Gastrocnemius medialis (tissue), 4 donors: ENCODE measurements at regions not wholly inside any gene's neighbourhood (a gene's known extent, or its start where the extent isn't known, plus 50 kb on each side); places are given as distances from the start of the nearest gene placed in this dataset.

Source experiments
- ATAC-seq, 2 donors: fragments of 150-250 bp; one replicate each; pipeline ENCODE4 v1.9.1; 2016
- DNase-seq, 2 donors: peaks; one replicate each; pipeline ENCODE4 v3.0.0-alpha.2; 2019
- H3K27ac ChIP-seq, 4 donors: fragments of 200-600 bp; sonication (generic); 1 replicate in 1 of 4; 2 replicates in 3 of 4; pipeline ENCODE4 v1.5.1; 2016 to 2018; ENCODE audit warnings: mild to moderate bottlenecking in 2 of 4, moderate library complexity in 1 of 4
- H3K27me3 ChIP-seq, 3 donors: fragments of 200-600 bp; sonication (generic) in 2 of 3; 1 replicate in 1 of 3; 2 replicates in 2 of 3; pipeline versions ENCODE4 v1.5.1 to v1.6.0; 2016 to 2019; ENCODE audit warnings: mild to moderate bottlenecking in 1 of 3, moderate library complexity in 1 of 3
- H3K36me3 ChIP-seq, 2 donors: fragments of 200-600 bp; sonication (generic) in 1 of 2; one replicate each; pipeline ENCODE4 v1.5.1; 2017 to 2018
- H3K4me1 ChIP-seq, 2 donors: fragments of 200-600 bp; sonication (generic) in 1 of 2; one replicate each; pipeline ENCODE4 v1.5.1; 2016 to 2017; ENCODE audit warnings: mild to moderate bottlenecking in 2 of 2
- H3K4me3 ChIP-seq, 4 donors: fragments of 200-600 bp; sonication (generic) in 3 of 4; 1 replicate in 1 of 4; 2 replicates in 3 of 4; pipeline ENCODE4 v1.5.1; 2016 to 2019; ENCODE audit warnings: mild to moderate bottlenecking in 2 of 4
- H3K9me3 ChIP-seq, 3 donors: fragments of 200-600 bp; sonication (generic) in 2 of 3; 1 replicate in 1 of 3; 2 replicates in 2 of 3; pipeline ENCODE4 v1.5.1; 2016 to 2019
- POLR2A ChIP-seq, 2 donors: fragments of 450-650 bp; IDR thresholded peaks; one replicate each; pipeline ENCODE4 v1.6.1; 2017; ENCODE audit warnings: antibody characterized with exemption in 2 of 2, mild to moderate bottlenecking in 2 of 2, moderate library complexity in 2 of 2
- in situ Hi-C, 4 donors: fragments of 200-750 bp; cut with MboI; loops; one replicate each; pipeline versions ENCODE4 v1.15.0 to v1.8.0; 2017; ENCODE audit warnings: low sequenced_read_pairs in 4 of 4
- intact Hi-C: fragments of 100-400 bp; cut with DNase I; formaldehyde crosslinking; loops from one replicate; pipeline ENCODE4 v1.15.1; 2023; ENCODE audit warnings: low total_unique reads
- TF ChIP-seq, protein P1 (sequence below), 5 experiments: fragments of 450-650 bp in 3 of 5; fragments of 200-600 bp in 2 of 5; sonication (generic) in 2 of 5; IDR thresholded peaks in 4 of 5; conservative IDR thresholded peaks in 1 of 5; 1 replicate in 4 of 5; 2 replicates in 1 of 5; pipeline ENCODE4 v1.5.1; 2016 to 2019; ENCODE audit warnings: antibody characterized with exemption in 5 of 5, mild to moderate bottlenecking in 3 of 5, moderate library complexity in 3 of 5

DNA sequence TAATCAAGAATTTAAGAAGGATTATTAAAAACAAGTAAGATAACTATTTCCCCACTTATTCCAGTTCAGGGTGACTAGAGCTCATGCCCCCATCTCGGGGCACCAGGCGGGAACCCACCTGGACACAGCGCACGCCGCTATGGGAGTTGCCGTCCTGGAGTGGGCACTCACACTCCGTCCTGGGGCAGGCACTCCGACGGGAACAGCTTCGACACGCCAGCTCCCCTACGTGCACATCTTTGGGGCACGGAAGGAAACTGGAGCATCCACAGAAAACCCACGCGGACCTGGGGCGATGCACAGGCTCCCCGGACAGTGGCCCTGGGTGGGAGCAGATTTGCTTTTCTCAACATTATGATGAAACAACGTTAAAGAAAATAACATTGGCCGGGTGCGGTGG is 52.0 kb upstream of the GATA5 start:
- in situ Hi-C loops = no loop called here

DNA sequence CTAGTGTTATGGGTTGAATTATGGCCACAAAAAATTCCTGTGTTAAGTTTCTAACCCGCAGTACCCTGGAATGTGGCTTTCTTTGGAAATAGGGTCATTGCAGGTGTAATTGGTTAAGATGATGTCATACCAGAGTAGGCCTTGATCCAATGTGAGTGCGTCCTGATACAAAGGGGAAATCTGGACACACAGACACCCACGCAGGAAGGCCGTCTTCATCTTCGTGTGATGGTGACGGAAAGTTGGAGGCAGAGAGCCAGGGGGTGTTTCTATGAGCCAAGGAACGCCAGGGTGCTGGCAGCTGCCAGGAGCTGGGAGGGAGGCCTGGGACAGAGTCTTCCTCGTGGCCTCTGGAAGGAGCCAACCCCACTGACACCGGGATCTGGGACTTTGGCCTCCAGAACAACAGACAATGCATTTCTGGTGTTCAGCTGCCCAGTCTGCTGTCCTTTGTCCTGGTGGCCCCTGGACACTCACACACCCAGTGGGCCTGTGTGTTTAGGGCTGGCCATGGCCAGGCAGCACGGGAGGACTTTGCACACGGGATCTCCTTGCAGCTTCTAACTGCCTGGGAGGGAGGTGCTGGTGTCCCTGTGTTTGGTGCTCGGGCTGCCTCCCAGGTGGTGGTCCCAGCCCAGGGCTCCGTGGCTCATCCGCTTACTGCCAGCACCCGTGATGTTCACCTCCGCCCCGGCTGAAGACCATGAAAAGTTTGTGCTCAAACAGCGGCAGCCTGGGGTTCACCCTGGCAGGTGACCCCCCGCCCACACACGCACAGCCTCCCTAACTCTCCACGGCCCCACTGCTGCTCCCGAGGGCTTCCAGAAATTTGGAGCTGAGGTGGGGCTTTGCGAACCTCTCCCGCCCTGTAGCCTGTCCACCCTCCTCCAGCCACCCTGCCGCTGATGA is 53.4 kb upstream of the GATA5 start:
- intact Hi-C loops (no loop called here), in situ Hi-C loops (no loop called here)
- DNase-seq = no peak
- Histone ChIP-seq H3K27ac (peak overlapping the region in 3 of 4 donors; percentile 29 to 72 (median 55)), H3K27me3 (no peaks in the 10 kb centered on the region), H3K36me3 (no peaks in the 10 kb centered on the region), H3K4me1 (peaks cover 13 to 22% of the 10 kb centered on the region in 2 donors), H3K9me3 (no peaks in the 10 kb centered on the region), H3K4me3 (no peak overlapping the region)
- TF ChIP-seq, protein P1, sequence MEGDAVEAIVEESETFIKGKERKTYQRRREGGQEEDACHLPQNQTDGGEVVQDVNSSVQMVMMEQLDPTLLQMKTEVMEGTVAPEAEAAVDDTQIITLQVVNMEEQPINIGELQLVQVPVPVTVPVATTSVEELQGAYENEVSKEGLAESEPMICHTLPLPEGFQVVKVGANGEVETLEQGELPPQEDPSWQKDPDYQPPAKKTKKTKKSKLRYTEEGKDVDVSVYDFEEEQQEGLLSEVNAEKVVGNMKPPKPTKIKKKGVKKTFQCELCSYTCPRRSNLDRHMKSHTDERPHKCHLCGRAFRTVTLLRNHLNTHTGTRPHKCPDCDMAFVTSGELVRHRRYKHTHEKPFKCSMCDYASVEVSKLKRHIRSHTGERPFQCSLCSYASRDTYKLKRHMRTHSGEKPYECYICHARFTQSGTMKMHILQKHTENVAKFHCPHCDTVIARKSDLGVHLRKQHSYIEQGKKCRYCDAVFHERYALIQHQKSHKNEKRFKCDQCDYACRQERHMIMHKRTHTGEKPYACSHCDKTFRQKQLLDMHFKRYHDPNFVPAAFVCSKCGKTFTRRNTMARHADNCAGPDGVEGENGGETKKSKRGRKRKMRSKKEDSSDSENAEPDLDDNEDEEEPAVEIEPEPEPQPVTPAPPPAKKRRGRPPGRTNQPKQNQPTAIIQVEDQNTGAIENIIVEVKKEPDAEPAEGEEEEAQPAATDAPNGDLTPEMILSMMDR (IDR thresholded peaks at IDR 0.05 in 4 of 5, conservative IDR thresholded peaks at IDR 0.05 in 1 of 5) = no peak
- no peak for TF ChIP-seq POLR2A (IDR thresholded peaks at IDR 0.05)
- ATAC-seq = peak; percentile 57 to 65

More for the DNA sequence above, 52.0 kb upstream of the GATA5 start:
- Histone ChIP-seq H3K9me3 (no peaks in the 10 kb centered on the region), H3K4me3 (no peak overlapping the region), H3K27me3 (no peaks in the 10 kb centered on the region), H3K27ac (no peak overlapping the region), H3K4me1 (peaks cover 13 to 16% of the 10 kb centered on the region in 2 donors), H3K36me3 (no peaks in the 10 kb centered on the region)
- ATAC-seq (no peak), DNase-seq (no peak)
- intact Hi-C loops = no loop called here
- TF ChIP-seq, protein P1 (IDR thresholded peaks at IDR 0.05 in 4 of 5, conservative IDR thresholded peaks at IDR 0.05 in 1 of 5) = no peak
- TF ChIP-seq POLR2A (IDR thresholded peaks at IDR 0.05) = no peak

DNA sequence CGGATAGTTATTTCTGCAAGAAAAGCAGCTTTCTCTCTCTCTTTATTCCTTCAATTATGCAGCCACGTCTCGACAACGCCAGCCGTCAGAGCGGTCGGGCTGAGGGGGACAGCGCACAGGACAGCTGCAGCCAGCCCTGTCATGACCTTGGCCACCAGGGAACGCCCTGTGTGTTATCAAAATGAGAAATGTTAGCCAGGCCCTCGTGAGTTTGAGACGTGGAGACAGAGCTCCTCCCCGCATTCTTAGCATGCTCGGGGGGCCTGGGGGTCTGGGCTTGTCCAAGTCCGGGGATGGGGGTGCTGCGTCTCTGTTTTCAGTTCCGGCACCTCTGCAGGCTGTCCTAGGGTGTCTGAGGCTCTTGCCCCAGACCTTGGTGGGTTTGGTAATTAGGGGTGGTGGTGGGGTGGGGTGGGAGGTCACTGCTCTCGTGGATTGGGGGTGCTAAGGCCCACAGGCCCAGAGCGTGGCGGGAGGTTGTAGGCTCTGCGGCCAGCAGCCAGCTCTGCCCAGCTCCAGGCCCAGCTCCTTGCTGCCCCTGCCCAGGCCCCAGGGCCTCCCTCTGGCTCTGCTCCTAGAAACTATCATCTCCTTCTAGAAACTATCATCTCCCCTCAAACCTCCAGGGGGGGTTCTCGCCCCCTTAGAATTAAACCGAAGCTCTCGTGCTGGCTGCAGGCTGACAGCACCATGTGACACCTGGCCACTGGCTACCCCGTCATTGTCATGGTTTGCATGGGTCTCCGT is 54.3 kb upstream of the GATA5 start:
- Histone ChIP-seq H3K4me3 (no peak overlapping the region), H3K36me3 (no peaks in the 10 kb centered on the region), H3K9me3 (no peaks in the 10 kb centered on the region), H3K27ac (peak overlapping the region in 3 of 4 donors; percentile 29 to 72 (median 55)), H3K4me1 (peaks cover 13 to 25% of the 10 kb centered on the region in 2 donors), H3K27me3 (no peaks in the 10 kb centered on the region)
- in situ Hi-C loops (no loop called here), intact Hi-C loops (no loop called here)
- peak; percentile 45 to 67 for ATAC-seq
- no peak for TF ChIP-seq POLR2A (IDR thresholded peaks at IDR 0.05)
- TF ChIP-seq, protein P1 (IDR thresholded peaks at IDR 0.05 in 4 of 5, conservative IDR thresholded peaks at IDR 0.05 in 1 of 5) = no peak
- peak in 1 of 2 donors; percentile 55 for DNase-seq

DNA sequence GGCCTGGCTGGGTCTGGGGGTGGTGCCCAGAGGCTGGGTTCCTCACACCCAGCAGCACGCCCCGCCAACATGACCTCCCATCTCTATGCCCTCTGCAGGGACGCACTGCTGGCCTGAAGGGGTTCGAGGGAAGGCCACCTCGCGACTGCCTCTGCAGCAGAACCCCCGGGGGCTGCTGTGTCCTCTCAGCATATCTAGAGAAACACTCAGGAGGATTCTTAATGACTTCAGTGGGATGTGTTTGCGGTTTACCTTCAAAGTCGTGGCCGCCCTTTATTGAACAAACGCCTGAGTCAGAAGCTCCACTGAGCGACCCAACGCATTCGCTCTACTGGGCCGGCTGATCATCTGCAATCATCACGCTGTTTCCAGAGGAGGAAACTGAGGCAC is 54.8 kb upstream of the GATA5 start:
- no peaks in the 10 kb centered on the region for H3K36me3 ChIP-seq
- TF ChIP-seq POLR2A (IDR thresholded peaks at IDR 0.05) = no peak
- TF ChIP-seq, protein P1 (IDR thresholded peaks at IDR 0.05 in 4 of 5, conservative IDR thresholded peaks at IDR 0.05 in 1 of 5) = no peak
- no peaks in the 10 kb centered on the region for H3K27me3 ChIP-seq
- no peak overlapping the region for H3K4me3 ChIP-seq
- intact Hi-C loops (no loop called here), in situ Hi-C loops (no loop called here)
- DNase-seq = no peak
- no peaks in the 10 kb centered on the region for H3K9me3 ChIP-seq
- peaks cover 18 to 30% of the 10 kb centered on the region in 2 donors for H3K4me1 ChIP-seq
- H3K27ac ChIP-seq = peak overlapping the region in 2 of 4 donors; percentile 13 to 72
- ATAC-seq = no peak
